Right ventricle myocardium superior (tissue), 1 donor: ENCODE measurements at regions not wholly inside any gene's neighbourhood (a gene's known extent, or its start where the extent isn't known, plus 50 kb on each side); places are given as distances from the start of the nearest gene placed in this dataset.
"Not testable (repeated sequence)": the region's sequence is repeated elsewhere in the genome, so short reads cannot be mapped to it uniquely, and the experiment has no call there.

ENCODE experiments used
- ATAC-seq: fragments of 200-7000 bp; cut with Tn5 transposase; one replicate; pipeline ENCODE4 v1.9.1; 2020; ENCODE audit warnings: mild to moderate bottlenecking; ENCODE audit not compliant: poor library complexity
- DNase-seq: peaks from one replicate; pipeline ENCODE4 v3.0.0-alpha.2; 2020
- intact Hi-C: fragments of 100-400 bp; cut with DNase I; formaldehyde crosslinking; loops from one replicate; pipeline ENCODE4 v1.11.2; 2022
- donor health status: DM: no; HTN: yes; CAD: no; lungs with severe emphysema.

GRCh38 chr1:95167503-95167902 lies 50.3 kb downstream of the TLCD4 start:
- ATAC-seq, intact Hi-C loops, DNase-seq: not testable (repeated sequence)

DNA sequence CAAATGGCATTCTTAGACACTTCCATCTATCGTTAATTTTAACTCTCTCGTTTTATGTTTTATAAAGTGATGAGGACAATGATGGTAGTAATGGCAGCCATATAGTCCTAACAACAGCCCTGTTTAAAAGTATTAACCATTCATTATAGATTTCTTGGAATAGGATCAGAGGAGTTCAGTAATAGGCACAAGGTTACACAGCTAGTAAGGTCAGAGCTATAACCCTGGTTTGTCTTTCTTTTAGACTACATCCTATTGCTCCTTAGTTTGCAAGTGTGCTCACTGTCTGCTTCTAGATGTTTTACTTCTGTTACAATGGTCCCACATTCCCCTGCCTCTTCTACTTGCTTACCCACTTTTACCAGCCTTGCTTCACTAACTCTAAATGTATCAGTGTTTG lies 50.9 kb downstream of the TLCD4 start:
- intact Hi-C loops, result no loop called here
- DNase-seq, result no peak
- no peak for ATAC-seq

- intact Hi-C loops, result no loop called here
- DNase-seq (no peak), ATAC-seq (no peak)
Measured at GRCh38 chr1:95168761-95169351, 51.7 kb downstream of the TLCD4 start.

DNA sequence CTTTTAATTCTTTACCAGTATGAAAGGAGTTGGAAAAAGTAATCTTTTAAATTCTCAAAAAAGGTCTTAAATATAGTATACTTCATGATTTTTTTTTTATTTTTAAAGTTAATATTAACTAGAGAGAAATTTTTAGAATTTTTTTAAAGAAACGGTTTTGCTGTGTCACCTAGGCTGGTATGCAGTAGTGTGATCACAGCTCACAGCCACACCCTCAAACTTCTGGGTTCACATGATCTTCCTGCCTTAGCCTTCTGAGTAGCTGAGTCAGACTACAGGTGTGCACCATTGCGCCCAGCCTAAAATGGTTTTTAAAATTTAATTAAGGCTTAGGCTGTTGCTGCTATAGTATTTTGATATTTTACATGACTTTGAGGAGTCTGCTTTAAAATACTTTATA lies 52.4 kb downstream of the TLCD4 start:
- intact Hi-C loops, result no loop called here
- ATAC-seq (no peak), DNase-seq (no peak)

DNA sequence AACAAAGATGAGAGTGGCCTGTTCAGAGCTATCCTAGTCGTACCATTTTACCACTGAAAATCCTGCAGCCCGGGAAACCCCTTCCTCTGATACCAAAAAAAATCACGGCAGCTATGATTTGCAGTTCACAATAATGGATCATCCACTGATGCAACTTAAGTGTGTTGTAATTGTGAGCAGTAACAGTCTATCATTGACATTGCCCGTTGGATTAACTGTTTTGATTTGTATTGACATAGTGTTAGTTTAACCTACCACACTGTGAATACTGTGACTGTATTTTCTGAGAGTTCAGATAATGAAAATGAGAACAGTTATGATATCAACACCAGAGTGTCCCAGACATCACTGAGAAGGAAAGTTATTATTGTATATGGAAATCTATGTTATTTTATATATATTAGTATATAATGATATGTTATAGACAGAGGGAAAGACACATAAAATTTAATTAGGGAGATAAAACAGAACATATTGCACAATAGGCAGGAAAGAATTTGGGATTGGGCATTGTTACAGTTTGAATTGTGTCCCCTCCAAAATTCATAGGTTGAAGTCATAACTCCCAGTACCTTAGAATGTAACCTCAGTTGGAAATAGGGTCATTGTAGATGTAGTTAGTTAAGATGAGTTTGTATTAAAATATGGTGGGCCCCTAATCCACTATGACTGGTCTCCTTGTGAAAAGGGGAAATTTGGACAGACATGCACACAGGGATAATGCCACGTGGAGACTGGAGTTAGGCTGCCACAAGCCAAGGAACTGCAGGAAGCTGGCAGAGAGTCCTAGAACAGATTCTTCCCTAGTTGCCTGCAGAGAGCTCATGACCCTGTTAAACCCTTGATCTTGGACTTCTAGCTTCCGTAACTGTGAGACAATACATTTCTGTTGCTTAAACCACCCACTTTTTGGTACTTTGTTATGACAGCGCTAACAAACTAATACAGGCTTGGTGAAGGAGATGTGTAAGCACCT lies 54.4 kb downstream of the TLCD4 start:
- peak; percentile 65 for ATAC-seq
- intact Hi-C loops, result no loop called here
- DNase-seq, result no peak

- no peak for DNase-seq
- no peak for ATAC-seq
- intact Hi-C loops, result no loop called here
Measured at GRCh38 chr1:95176861-95177260, 57.1 kb upstream of the RWDD3 start.

DNA sequence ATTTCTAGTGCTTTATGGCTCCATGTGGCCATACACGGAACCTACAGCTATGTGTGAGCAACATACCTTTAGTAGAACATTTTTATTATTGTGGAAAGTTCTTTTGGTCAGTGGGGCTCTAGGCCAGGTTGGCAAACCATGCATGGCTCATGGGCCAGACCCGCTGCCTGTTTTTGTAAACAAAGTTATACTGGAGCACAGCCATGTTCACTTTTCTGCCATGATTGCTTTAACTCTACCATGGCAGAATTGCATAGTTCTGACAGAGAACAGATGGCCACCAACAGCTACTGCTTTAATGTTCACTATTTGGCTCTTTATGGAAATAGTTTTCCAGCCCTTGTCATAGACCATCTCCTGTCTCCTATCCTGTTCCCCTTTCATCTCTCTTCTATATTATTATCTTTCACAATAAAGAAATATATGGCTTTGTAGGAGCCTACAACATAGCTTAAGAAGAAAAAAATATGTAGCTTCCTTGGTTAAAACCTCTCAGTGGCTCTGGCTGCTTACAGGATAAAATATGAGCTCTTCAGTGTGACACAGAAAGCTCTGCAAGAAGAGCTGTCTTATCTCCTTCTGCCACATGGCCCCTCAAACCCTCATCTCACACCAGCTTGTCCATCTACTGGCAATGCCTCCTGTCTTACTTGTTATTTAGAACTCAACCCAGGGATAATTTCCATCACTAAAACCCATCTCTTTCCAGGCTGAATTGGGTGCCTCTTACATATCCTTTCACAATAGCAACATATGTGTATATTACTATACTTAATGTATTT lies 54.6 kb upstream of the RWDD3 start:
- DNase-seq (no peak), ATAC-seq (peak; percentile 75)
- intact Hi-C loops, result no loop called here

DNA sequence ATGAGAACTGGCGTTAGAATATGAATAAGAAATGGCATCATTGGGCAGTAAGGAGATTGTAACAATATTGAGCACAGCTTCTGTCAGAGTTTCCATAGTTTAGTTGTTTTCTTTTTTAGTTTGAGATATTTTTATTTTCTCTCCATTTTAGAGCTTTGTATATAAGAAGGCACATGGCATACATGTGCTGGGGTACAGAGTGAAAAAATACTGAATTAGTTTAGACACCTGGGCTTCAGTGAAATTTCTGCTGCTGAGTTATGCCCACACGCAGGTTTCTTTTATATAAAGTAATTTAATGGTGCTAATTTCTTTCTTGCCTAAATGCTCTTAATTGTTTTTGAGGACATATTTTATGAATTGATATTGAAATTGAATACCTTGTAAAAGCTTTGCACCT lies 53.6 kb upstream of the RWDD3 start:
- DNase-seq (no peak), ATAC-seq (no peak)
- intact Hi-C loops, result no loop called here

DNA sequence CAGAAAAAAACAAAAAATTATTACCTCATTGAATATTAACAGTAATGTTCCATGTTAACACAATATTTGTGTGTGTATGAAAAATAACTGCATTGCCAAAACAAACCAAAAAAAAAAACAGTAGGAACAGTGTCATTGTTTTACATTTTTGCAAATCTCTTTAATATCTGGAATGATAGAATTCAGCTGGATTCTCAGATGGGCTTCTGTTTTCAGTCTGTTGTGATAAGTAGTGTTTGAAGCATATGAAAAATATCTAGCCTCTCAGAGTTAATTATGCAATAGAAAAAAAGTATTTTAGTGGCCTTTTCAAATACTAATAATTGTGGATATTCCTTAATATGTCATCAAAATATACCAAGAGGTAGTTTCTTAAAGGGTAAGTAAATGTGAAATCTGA lies 52.9 kb upstream of the RWDD3 start:
- no peak for ATAC-seq
- no peak for DNase-seq
- intact Hi-C loops, result no loop called here

GRCh38 chr1:95183952-95184351 lies 50.1 kb upstream of the RWDD3 start:
- no peak for ATAC-seq
- intact Hi-C loops, result no loop called here

More at GRCh38 chr1:95183952-95184351, 50.1 kb upstream of the RWDD3 start:
- no peak for DNase-seq
